GM21367 (cell line): ENCODE measurements at regions not wholly inside any gene's neighbourhood (a gene's known extent, or its start where the extent isn't known, plus 50 kb on each side); places are given as distances from the start of the nearest gene placed in this dataset.
A peak's percentile ranks its signal among the peaks of the same experiment; 100 is the strongest.

Experiments
- ATAC-seq: cut with Tn5 transposase; IDR thresholded peaks from one replicate; pipeline ENCODE4 v1.9.1; 2021; ENCODE audit not compliant: unreplicated experiment

GRCh38 chr13:52975969-52976368 lies 52.6 kb upstream of the OLFM4 start:
- no peak for ATAC-seq

- ATAC-seq, result no peak
Measured at GRCh38 chr13:52975161-52975560, 53.5 kb upstream of the OLFM4 start.

GRCh38 chr13:52974711-52975110 lies 53.9 kb upstream of the OLFM4 start:
- no peak for ATAC-seq

- ATAC-seq, result no peak
Measured at GRCh38 chr13:52969373-52969772, 59.2 kb upstream of the OLFM4 start.

- peak; percentile 99 for ATAC-seq
Measured at GRCh38 chr13:52968074-52968700, 60.4 kb upstream of the OLFM4 start.

- ATAC-seq, result no peak
Measured at GRCh38 chr13:52961987-52962386, 66.6 kb upstream of the OLFM4 start.

- no peak for ATAC-seq
Measured at GRCh38 chr13:52961256-52961910, 67.2 kb upstream of the OLFM4 start.

- ATAC-seq, result no peak
Measured at GRCh38 chr13:52955472-52955874, 73.1 kb upstream of the OLFM4 start.

- ATAC-seq, result no peak
Measured at GRCh38 chr13:52954838-52955237, 73.8 kb upstream of the OLFM4 start.

- ATAC-seq, result no peak
Measured at GRCh38 chr13:52950436-52950956, 78.1 kb upstream of the OLFM4 start.

GRCh38 chr13:52949742-52950141 lies 78.9 kb upstream of the OLFM4 start:
- ATAC-seq, result no peak

- ATAC-seq, result no peak
Measured at GRCh38 chr13:52949044-52949443, 79.6 kb upstream of the OLFM4 start.

- no peak for ATAC-seq
Measured at GRCh38 chr13:52947921-52948373, 80.7 kb upstream of the OLFM4 start.

- ATAC-seq, result no peak
Measured at GRCh38 chr13:52945348-52945747, 83.3 kb upstream of the OLFM4 start.

- ATAC-seq, result no peak
Measured at GRCh38 chr13:52944697-52945096, 83.9 kb upstream of the OLFM4 start.

GRCh38 chr13:52938065-52938464 lies 89.6 kb upstream of the PCDH8 start:
- ATAC-seq, result no peak

GRCh38 chr13:52936806-52937205 lies 88.4 kb upstream of the PCDH8 start:
- no peak for ATAC-seq

- ATAC-seq, result no peak
Measured at GRCh38 chr13:52934258-52934657, 85.8 kb upstream of the PCDH8 start.

- ATAC-seq, result no peak
Measured at GRCh38 chr13:52933547-52934210, 85.2 kb upstream of the PCDH8 start.

GRCh38 chr13:52933099-52933498 lies 84.7 kb upstream of the PCDH8 start:
- ATAC-seq, result no peak

GRCh38 chr13:52932649-52933048 lies 84.2 kb upstream of the PCDH8 start:
- ATAC-seq, result no peak
